ENCODE measurements at regions not wholly inside any gene's neighbourhood (a gene's known extent, or its start where the extent isn't known, plus 50 kb on each side); places are given as distances from the start of the nearest gene placed in this dataset.

DNA sequence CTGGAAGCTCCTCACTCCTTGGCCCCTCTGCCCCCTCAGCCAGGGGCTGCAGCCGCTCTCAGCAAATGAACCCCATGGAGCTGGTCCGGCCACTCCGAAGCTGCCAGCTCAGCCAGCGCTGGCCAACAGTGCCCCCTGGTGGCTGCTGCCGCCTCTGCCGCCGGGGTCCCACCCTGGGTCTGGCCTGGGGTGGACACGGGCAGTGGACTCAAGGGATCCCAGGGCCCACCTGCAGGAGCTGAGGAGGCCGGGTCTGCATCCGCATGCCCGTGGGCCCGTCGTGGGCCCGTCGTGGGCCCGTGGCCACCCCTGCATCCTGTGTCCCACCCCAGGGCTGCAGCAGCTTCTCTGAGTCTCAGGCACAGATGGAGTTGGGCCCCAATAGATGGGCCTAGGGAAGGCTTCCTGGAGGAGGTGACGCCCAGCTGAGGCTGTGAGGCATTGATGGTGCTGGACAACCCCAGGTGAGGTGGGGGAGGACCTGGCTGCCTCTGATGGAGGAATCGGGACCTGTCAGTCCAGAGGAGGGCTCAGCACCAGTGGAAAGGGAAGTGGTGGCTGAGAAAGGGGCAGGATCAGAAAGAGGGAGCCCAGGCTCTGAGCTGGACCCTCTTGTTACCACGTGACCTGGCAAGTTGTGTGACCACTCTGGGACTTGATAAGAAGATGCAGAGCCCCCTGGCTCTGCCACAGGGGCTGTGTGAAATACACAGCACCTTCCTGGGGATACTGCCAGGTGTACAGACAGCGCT lies 522.3 kb downstream of the BRD1 start (continued):
- TF ChIP-seq, protein P1, sequence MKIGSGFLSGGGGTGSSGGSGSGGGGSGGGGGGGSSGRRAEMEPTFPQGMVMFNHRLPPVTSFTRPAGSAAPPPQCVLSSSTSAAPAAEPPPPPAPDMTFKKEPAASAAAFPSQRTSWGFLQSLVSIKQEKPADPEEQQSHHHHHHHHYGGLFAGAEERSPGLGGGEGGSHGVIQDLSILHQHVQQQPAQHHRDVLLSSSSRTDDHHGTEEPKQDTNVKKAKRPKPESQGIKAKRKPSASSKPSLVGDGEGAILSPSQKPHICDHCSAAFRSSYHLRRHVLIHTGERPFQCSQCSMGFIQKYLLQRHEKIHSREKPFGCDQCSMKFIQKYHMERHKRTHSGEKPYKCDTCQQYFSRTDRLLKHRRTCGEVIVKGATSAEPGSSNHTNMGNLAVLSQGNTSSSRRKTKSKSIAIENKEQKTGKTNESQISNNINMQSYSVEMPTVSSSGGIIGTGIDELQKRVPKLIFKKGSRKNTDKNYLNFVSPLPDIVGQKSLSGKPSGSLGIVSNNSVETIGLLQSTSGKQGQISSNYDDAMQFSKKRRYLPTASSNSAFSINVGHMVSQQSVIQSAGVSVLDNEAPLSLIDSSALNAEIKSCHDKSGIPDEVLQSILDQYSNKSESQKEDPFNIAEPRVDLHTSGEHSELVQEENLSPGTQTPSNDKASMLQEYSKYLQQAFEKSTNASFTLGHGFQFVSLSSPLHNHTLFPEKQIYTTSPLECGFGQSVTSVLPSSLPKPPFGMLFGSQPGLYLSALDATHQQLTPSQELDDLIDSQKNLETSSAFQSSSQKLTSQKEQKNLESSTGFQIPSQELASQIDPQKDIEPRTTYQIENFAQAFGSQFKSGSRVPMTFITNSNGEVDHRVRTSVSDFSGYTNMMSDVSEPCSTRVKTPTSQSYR (CRISPR knock-in tag; IDR thresholded peaks at IDR 0.05; ENCODE audit: borderline replicate concordance): no peak
- TF ChIP-seq ARNT2 (CRISPR knock-in tag; IDR thresholded peaks at IDR 0.05; ENCODE audit: low read depth): no peak
- TF ChIP-seq WIZ (CRISPR knock-in tag; IDR thresholded peaks at IDR 0.05): no peak
- TF ChIP-seq TAF15 (IDR thresholded peaks at IDR 0.05; ENCODE audit: low read depth, low read length, poor library complexity, severe bottlenecking): no peak
- no peak for TF ChIP-seq KDM5A (IDR thresholded peaks at IDR 0.05; ENCODE audit: borderline replicate concordance, low read length)
- TF ChIP-seq POLR2G (IDR thresholded peaks at IDR 0.05; ENCODE audit: low read depth, low read length): no peak
- no peak for TF ChIP-seq ATF7-NPFF (CRISPR knock-in tag; IDR thresholded peaks at IDR 0.05; ENCODE audit: low read depth)
- TF ChIP-seq GATAD2A (CRISPR knock-in tag; IDR thresholded peaks at IDR 0.05): no peak
- TF ChIP-seq ZNF546 (CRISPR knock-in tag; conservative IDR thresholded peaks at IDR 0.05): 0 out of 2 replicates have a peak, but pooled peaks have one; percentile 36
- no peak for TF ChIP-seq ZBTB21 (CRISPR knock-in tag; IDR thresholded peaks at IDR 0.05)
- TF ChIP-seq MBNL3 (CRISPR knock-in tag; conservative IDR thresholded peaks at IDR 0.05): no peak
- no peak for TF ChIP-seq ZNF282 (IDR thresholded peaks at IDR 0.05; ENCODE audit: partially characterized antibody)
- no peak for TF ChIP-seq ZNF567 (CRISPR knock-in tag; IDR thresholded peaks at IDR 0.05; ENCODE audit: borderline replicate concordance)
- TF ChIP-seq ZC3H13 (CRISPR knock-in tag; IDR thresholded peaks at IDR 0.05): no peak
- peak; percentile 22; the same call in 1 of the 2 replicates for TF ChIP-seq ERF (CRISPR knock-in tag; IDR thresholded peaks at IDR 0.05)
- TF ChIP-seq, protein P2, sequence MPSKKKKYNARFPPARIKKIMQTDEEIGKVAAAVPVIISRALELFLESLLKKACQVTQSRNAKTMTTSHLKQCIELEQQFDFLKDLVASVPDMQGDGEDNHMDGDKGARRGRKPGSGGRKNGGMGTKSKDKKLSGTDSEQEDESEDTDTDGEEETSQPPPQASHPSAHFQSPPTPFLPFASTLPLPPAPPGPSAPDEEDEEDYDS (CRISPR knock-in tag; IDR thresholded peaks at IDR 0.05): no peak
- TF ChIP-seq RXRB (CRISPR knock-in tag; IDR thresholded peaks at IDR 0.05; ENCODE audit: borderline replicate concordance): no peak
- TF ChIP-seq, protein P3, sequence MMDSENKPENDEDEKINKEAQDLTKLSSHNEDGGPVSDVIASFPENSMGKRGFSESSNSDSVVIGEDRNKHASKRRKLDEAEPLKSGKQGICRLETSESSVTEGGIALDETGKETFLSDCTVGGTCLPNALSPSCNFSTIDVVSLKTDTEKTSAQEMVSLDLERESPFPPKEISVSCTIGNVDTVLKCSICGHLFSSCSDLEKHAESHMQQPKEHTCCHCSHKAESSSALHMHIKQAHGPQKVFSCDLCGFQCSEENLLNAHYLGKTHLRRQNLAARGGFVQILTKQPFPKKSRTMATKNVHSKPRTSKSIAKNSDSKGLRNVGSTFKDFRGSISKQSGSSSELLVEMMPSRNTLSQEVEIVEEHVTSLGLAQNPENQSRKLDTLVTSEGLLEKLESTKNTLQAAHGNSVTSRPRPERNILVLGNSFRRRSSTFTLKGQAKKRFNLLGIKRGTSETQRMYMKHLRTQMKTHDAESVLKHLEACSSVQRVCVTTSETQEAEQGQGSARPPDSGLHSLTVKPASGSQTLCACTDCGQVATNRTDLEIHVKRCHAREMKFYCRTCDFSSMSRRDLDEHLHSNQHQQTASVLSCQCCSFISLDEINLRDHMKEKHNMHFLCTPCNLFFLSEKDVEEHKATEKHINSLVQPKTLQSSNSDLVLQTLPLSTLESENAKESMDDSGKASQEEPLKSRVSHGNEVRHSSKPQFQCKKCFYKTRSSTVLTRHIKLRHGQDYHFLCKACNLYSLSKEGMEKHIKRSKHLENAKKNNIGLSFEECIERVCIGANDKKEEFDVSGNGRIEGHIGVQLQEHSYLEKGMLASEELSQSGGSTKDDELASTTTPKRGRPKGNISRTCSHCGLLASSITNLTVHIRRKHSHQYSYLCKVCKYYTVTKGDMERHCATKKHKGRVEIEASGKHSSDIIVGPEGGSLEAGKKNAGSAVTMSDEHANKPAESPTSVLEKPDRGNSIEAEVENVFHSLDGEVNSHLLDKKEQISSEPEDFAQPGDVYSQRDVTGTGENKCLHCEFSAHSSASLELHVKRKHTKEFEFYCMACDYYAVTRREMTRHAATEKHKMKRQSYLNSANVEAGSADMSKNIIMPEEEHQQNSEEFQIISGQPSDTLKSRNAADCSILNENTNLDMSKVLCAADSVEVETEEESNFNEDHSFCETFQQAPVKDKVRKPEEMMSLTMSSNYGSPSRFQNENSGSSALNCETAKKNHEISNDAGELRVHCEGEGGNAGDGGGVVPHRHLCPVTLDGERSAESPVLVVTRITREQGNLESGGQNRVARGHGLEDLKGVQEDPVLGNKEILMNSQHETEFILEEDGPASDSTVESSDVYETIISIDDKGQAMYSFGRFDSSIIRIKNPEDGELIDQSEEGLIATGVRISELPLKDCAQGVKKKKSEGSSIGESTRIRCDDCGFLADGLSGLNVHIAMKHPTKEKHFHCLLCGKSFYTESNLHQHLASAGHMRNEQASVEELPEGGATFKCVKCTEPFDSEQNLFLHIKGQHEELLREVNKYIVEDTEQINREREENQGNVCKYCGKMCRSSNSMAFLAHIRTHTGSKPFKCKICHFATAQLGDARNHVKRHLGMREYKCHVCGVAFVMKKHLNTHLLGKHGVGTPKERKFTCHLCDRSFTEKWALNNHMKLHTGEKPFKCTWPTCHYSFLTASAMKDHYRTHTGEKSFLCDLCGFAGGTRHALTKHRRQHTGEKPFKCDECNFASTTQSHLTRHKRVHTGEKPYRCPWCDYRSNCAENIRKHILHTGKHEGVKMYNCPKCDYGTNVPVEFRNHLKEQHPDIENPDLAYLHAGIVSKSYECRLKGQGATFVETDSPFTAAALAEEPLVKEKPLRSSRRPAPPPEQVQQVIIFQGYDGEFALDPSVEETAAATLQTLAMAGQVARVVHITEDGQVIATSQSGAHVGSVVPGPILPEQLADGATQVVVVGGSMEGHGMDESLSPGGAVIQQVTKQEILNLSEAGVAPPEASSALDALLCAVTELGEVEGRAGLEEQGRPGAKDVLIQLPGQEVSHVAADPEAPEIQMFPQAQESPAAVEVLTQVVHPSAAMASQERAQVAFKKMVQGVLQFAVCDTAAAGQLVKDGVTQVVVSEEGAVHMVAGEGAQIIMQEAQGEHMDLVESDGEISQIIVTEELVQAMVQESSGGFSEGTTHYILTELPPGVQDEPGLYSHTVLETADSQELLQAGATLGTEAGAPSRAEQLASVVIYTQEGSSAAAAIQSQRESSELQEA (CRISPR knock-in tag; IDR thresholded peaks at IDR 0.05; ENCODE audit: not compliant biosample characterization): no peak

Measured in HepG2 (cell line).